ENCODE measurements at regions not wholly inside any gene's neighbourhood (a gene's known extent, or its start where the extent isn't known, plus 50 kb on each side); places are given as distances from the start of the nearest gene placed in this dataset.

GRCh38 chr22:47630741-47631534, 868.5 kb downstream of the TBC1D22A start:
- TF ChIP-seq EZH2phosphoT487 (conservative IDR thresholded peaks at IDR 0.05; ENCODE audit: low read length) (no peak), CTCF (IDR thresholded peaks at IDR 0.05; ENCODE audit: insufficient read depth, low read length, poor library complexity, severe bottlenecking) (no peak)
